ENCODE measurements at regions not wholly inside any gene's neighbourhood (a gene's known extent, or its start where the extent isn't known, plus 50 kb on each side); places are given as distances from the start of the nearest gene placed in this dataset.

- no peak overlapping the region for H2BK12ac ChIP-seq (ENCODE audit: low read length)
- H3K9ac ChIP-seq (ENCODE audit: low read depth, low read length, poor library complexity), result no peak overlapping the region
- H3K36me3 ChIP-seq (replicated peaks in 1 of 2; ENCODE audit: control insufficient read depth in 2 of 2, insufficient read depth in 2 of 2, low read length in 2 of 2), result no peaks in the 10 kb centered on the region
- no peak overlapping the region for H2AK5ac ChIP-seq (ENCODE audit: low read depth, low read length)
- H3K4me1 ChIP-seq (ENCODE audit: control insufficient read depth in 2 of 2, insufficient read depth in 1 of 2, low read depth in 1 of 2, low read length in 2 of 2), result no peaks in the 10 kb centered on the region
- no peak overlapping the region for H2AFZ ChIP-seq (ENCODE audit: low read length)
- H2BK15ac ChIP-seq (ENCODE audit: low read length), result no peak overlapping the region
- no peak overlapping the region for H3K27ac ChIP-seq (replicated peaks; ENCODE audit: low read length)
- H3K4me2 ChIP-seq (ENCODE audit: insufficient read depth, low read length, poor library complexity, severe bottlenecking), result no peak overlapping the region
- H2BK120ac ChIP-seq (ENCODE audit: low read depth, low read length), result no peak overlapping the region
- no peak overlapping the region for H3K18ac ChIP-seq (ENCODE audit: low read length)
- H3K4me3 ChIP-seq (ENCODE audit: low read length in 2 of 2), result no peak overlapping the region
- no peaks in the 10 kb centered on the region for H3K9me3 ChIP-seq (replicated peaks in 1 of 2; ENCODE audit: control insufficient read depth in 2 of 2, insufficient read depth in 1 of 2, low read depth in 1 of 2, low read length in 2 of 2)
- no peak overlapping the region for H4K91ac ChIP-seq (ENCODE audit: low read depth, low read length, poor library complexity)
- no peak overlapping the region for H3K23ac ChIP-seq (ENCODE audit: low read depth, low read length, poor library complexity)
- DNase-seq (ENCODE audit: low spot score), result no peak
- H3K79me1 ChIP-seq (ENCODE audit: low read depth, low read length), result no peaks in the 10 kb centered on the region
- no peaks in the 10 kb centered on the region for H3K27me3 ChIP-seq (ENCODE audit: control insufficient read depth in 3 of 3, insufficient read depth in 3 of 3, low read depth in 1 of 3, low read length in 3 of 3)
- no peak overlapping the region for H2BK5ac ChIP-seq (ENCODE audit: low read length)
- no peak overlapping the region for H3K4ac ChIP-seq (ENCODE audit: low read length)
- no peak overlapping the region for H3K14ac ChIP-seq (ENCODE audit: low read length)
- WGBS, 2 donors (ENCODE audit: extremely low coverage in 2 of 2, insufficient read length in 2 of 2, insufficient replicate concordance in 1 of 2), result no CpG with 5 or more reads among the region's 1 CpG
- no peak overlapping the region for H4K8ac ChIP-seq (ENCODE audit: low read depth, low read length)
Observed at GRCh38 chr13:27673911-27674310, 52.2 kb downstream of the POLR1D start.

- Histone ChIP-seq H2BK120ac (ENCODE audit: low read depth, low read length) (no peak overlapping the region), H3K79me1 (ENCODE audit: low read depth, low read length) (no peaks in the 10 kb centered on the region), H4K91ac (ENCODE audit: low read depth, low read length, poor library complexity) (no peak overlapping the region), H3K27me3 (ENCODE audit: control insufficient read depth in 3 of 3, insufficient read depth in 3 of 3, low read depth in 1 of 3, low read length in 3 of 3) (peaks cover 0 to 19% (median 0%) of the 10 kb centered on the region in 3 experiments), H3K36me3 (replicated peaks in 1 of 2; ENCODE audit: control insufficient read depth in 2 of 2, insufficient read depth in 2 of 2, low read length in 2 of 2) (no peaks in the 10 kb centered on the region), H3K9ac (ENCODE audit: low read depth, low read length, poor library complexity) (no peak overlapping the region), H2BK5ac (ENCODE audit: low read length) (no peak overlapping the region), H2BK15ac (ENCODE audit: low read length) (no peak overlapping the region), H2AFZ (ENCODE audit: low read length) (no peak overlapping the region), H3K14ac (ENCODE audit: low read length) (no peak overlapping the region), H3K4me2 (ENCODE audit: insufficient read depth, low read length, poor library complexity, severe bottlenecking) (no peak overlapping the region), H3K18ac (ENCODE audit: low read length) (no peak overlapping the region), H2BK12ac (ENCODE audit: low read length) (no peak overlapping the region), H3K4me1 (ENCODE audit: control insufficient read depth in 2 of 2, insufficient read depth in 1 of 2, low read depth in 1 of 2, low read length in 2 of 2) (no peaks in the 10 kb centered on the region), H4K8ac (ENCODE audit: low read depth, low read length) (no peak overlapping the region), H3K4me3 (ENCODE audit: low read length in 2 of 2) (no peak overlapping the region), H3K27ac (replicated peaks; ENCODE audit: low read length) (no peak overlapping the region), H3K23ac (ENCODE audit: low read depth, low read length, poor library complexity) (no peak overlapping the region), H3K9me3 (replicated peaks in 1 of 2; ENCODE audit: control insufficient read depth in 2 of 2, insufficient read depth in 1 of 2, low read depth in 1 of 2, low read length in 2 of 2) (no peaks in the 10 kb centered on the region), H2AK5ac (ENCODE audit: low read depth, low read length) (no peak overlapping the region), H3K4ac (ENCODE audit: low read length) (no peak overlapping the region)
- WGBS, 2 donors (ENCODE audit: extremely low coverage in 2 of 2, insufficient read length in 2 of 2, insufficient replicate concordance in 1 of 2), result no CpG with 5 or more reads among the region's 6 CpGs
- DNase-seq (ENCODE audit: low spot score), result no peak
Observed at GRCh38 chr13:27678306-27679040, 56.8 kb downstream of the POLR1D start.

- no peak overlapping the region for H4K8ac ChIP-seq (ENCODE audit: low read depth, low read length)
- no peaks in the 10 kb centered on the region for H3K4me1 ChIP-seq (ENCODE audit: control insufficient read depth in 2 of 2, insufficient read depth in 1 of 2, low read depth in 1 of 2, low read length in 2 of 2)
- no peak overlapping the region for H3K4me3 ChIP-seq (ENCODE audit: low read length in 2 of 2)
- H3K18ac ChIP-seq (ENCODE audit: low read length), result no peak overlapping the region
- no peak overlapping the region for H3K27ac ChIP-seq (replicated peaks; ENCODE audit: low read length)
- no peak overlapping the region for H3K23ac ChIP-seq (ENCODE audit: low read depth, low read length, poor library complexity)
- no peaks in the 10 kb centered on the region for H3K36me3 ChIP-seq (replicated peaks in 1 of 2; ENCODE audit: control insufficient read depth in 2 of 2, insufficient read depth in 2 of 2, low read length in 2 of 2)
- H2BK15ac ChIP-seq (ENCODE audit: low read length), result no peak overlapping the region
- no peak overlapping the region for H2AK5ac ChIP-seq (ENCODE audit: low read depth, low read length)
- no peak overlapping the region for H3K9ac ChIP-seq (ENCODE audit: low read depth, low read length, poor library complexity)
- H3K4me2 ChIP-seq (ENCODE audit: insufficient read depth, low read length, poor library complexity, severe bottlenecking), result no peak overlapping the region
- H3K14ac ChIP-seq (ENCODE audit: low read length), result no peak overlapping the region
- H2AFZ ChIP-seq (ENCODE audit: low read length), result no peak overlapping the region
- no peak overlapping the region for H2BK5ac ChIP-seq (ENCODE audit: low read length)
- no peaks in the 10 kb centered on the region for H3K79me1 ChIP-seq (ENCODE audit: low read depth, low read length)
- no CpG with 5 or more reads among the region's 1 CpG for WGBS, 2 donors (ENCODE audit: extremely low coverage in 2 of 2, insufficient read length in 2 of 2, insufficient replicate concordance in 1 of 2)
- no peak overlapping the region for H4K91ac ChIP-seq (ENCODE audit: low read depth, low read length, poor library complexity)
- no peaks in the 10 kb centered on the region for H3K9me3 ChIP-seq (replicated peaks in 1 of 2; ENCODE audit: control insufficient read depth in 2 of 2, insufficient read depth in 1 of 2, low read depth in 1 of 2, low read length in 2 of 2)
- no peak overlapping the region for H2BK12ac ChIP-seq (ENCODE audit: low read length)
- DNase-seq (ENCODE audit: low spot score), result no peak
- no peak overlapping the region for H3K4ac ChIP-seq (ENCODE audit: low read length)
- no peak overlapping the region for H2BK120ac ChIP-seq (ENCODE audit: low read depth, low read length)
- peaks cover 0 to 19% (median 0%) of the 10 kb centered on the region in 3 experiments for H3K27me3 ChIP-seq (ENCODE audit: control insufficient read depth in 3 of 3, insufficient read depth in 3 of 3, low read depth in 1 of 3, low read length in 3 of 3)
Observed at GRCh38 chr13:27679396-27679795, 57.7 kb downstream of the POLR1D start.

- no peak overlapping the region for H4K91ac ChIP-seq (ENCODE audit: low read depth, low read length, poor library complexity)
- no peak overlapping the region for H4K8ac ChIP-seq (ENCODE audit: low read depth, low read length)
- H3K4me1 ChIP-seq (ENCODE audit: control insufficient read depth in 2 of 2, insufficient read depth in 1 of 2, low read depth in 1 of 2, low read length in 2 of 2), result no peaks in the 10 kb centered on the region
Observed at GRCh38 chr13:27679896-27680295, 58.2 kb downstream of the POLR1D start.

More at GRCh38 chr13:27679896-27680295, 58.2 kb downstream of the POLR1D start:
- no peak overlapping the region for H2BK5ac ChIP-seq (ENCODE audit: low read length)
- H2BK120ac ChIP-seq (ENCODE audit: low read depth, low read length), result no peak overlapping the region
- H3K4ac ChIP-seq (ENCODE audit: low read length), result no peak overlapping the region
- H3K36me3 ChIP-seq (replicated peaks in 1 of 2; ENCODE audit: control insufficient read depth in 2 of 2, insufficient read depth in 2 of 2, low read length in 2 of 2), result no peaks in the 10 kb centered on the region
- peak overlapping the region in 1 of 2 donors; percentile 24 for H3K4me3 ChIP-seq (ENCODE audit: low read length in 2 of 2)
- no peak overlapping the region for H3K27ac ChIP-seq (replicated peaks; ENCODE audit: low read length)
- no peak overlapping the region for H2AFZ ChIP-seq (ENCODE audit: low read length)
- no CpG with 5 or more reads among the region's 5 CpGs for WGBS, 2 donors (ENCODE audit: extremely low coverage in 2 of 2, insufficient read length in 2 of 2, insufficient replicate concordance in 1 of 2)
- H2BK12ac ChIP-seq (ENCODE audit: low read length), result no peak overlapping the region
- H3K79me1 ChIP-seq (ENCODE audit: low read depth, low read length), result no peaks in the 10 kb centered on the region
- no peak overlapping the region for H3K18ac ChIP-seq (ENCODE audit: low read length)
- no peak overlapping the region for H2AK5ac ChIP-seq (ENCODE audit: low read depth, low read length)
- H3K4me2 ChIP-seq (ENCODE audit: insufficient read depth, low read length, poor library complexity, severe bottlenecking), result no peak overlapping the region
- H3K9ac ChIP-seq (ENCODE audit: low read depth, low read length, poor library complexity), result no peak overlapping the region
- no peak overlapping the region for H3K23ac ChIP-seq (ENCODE audit: low read depth, low read length, poor library complexity)
- H3K14ac ChIP-seq (ENCODE audit: low read length), result no peak overlapping the region
- no peaks in the 10 kb centered on the region for H3K9me3 ChIP-seq (replicated peaks in 1 of 2; ENCODE audit: control insufficient read depth in 2 of 2, insufficient read depth in 1 of 2, low read depth in 1 of 2, low read length in 2 of 2)
- peaks cover 0 to 19% (median 0%) of the 10 kb centered on the region in 3 experiments for H3K27me3 ChIP-seq (ENCODE audit: control insufficient read depth in 3 of 3, insufficient read depth in 3 of 3, low read depth in 1 of 3, low read length in 3 of 3)
- no peak for DNase-seq (ENCODE audit: low spot score)
- H2BK15ac ChIP-seq (ENCODE audit: low read length), result no peak overlapping the region
